Mucosa of descending colon (tissue), 3 donors: ENCODE measurements at regions not wholly inside any gene's neighbourhood (a gene's known extent, or its start where the extent isn't known, plus 50 kb on each side); places are given as distances from the start of the nearest gene placed in this dataset.

ENCODE experiments used
- ATAC-seq: fragments of 200-7000 bp; cut with Tn5 transposase; one replicate; pipeline ENCODE4 v1.9.1; 2020; ENCODE audit warnings: mild to moderate bottlenecking, moderate library complexity
- DNase-seq, 3 donors: peaks; one replicate each; pipeline ENCODE4 v3.0.0-alpha.2; 2020
- H3K36me3 ChIP-seq: fragments of 200-600 bp; one replicate; pipeline ENCODE4 v1.8.0; 2021; ENCODE audit warnings: low read depth, mild to moderate bottlenecking
- H3K4me1 ChIP-seq: fragments of 200-600 bp; one replicate; pipeline ENCODE4 v1.8.0; 2021; ENCODE audit warnings: low read depth, mild to moderate bottlenecking
- H3K4me3 ChIP-seq: fragments of 200-600 bp; one replicate; pipeline ENCODE4 v1.8.0; 2021; ENCODE audit warnings: mild to moderate bottlenecking
- H3K9me3 ChIP-seq: fragments of 200-600 bp; one replicate; pipeline ENCODE4 v1.8.0; 2021; ENCODE audit warnings: mild to moderate bottlenecking
- CTCF ChIP-seq: fragments of 200-600 bp; IDR thresholded peaks from one replicate; pipeline ENCODE4 v1.8.0; 2022; ENCODE audit warnings: antibody characterized with exemption, mild to moderate bottlenecking
- intact Hi-C, 2 donors: fragments of 100-400 bp; cut with DNase I in 1 of 2; cut with micrococcal nuclease in 1 of 2; formaldehyde crosslinking; loops; one replicate each; pipeline versions ENCODE4 v1.11.0 to v1.11.1; 2022; cut with DNase I, micrococcal nuclease
- donor health status: DM: no; HTN: no; CAD: no; lungs with moderate emphysema.
- donor health status: DM: no; HTN: no; CAD: no.
- donor health status: DM: no; HTN: yes; CAD: no.

- Histone ChIP-seq H3K36me3 (no peaks in the 10 kb centered on the region), H3K4me1 (no peaks in the 10 kb centered on the region), H3K4me3 (no peak overlapping the region), H3K9me3 (no peaks in the 10 kb centered on the region)
- no peak for TF ChIP-seq CTCF
- intact Hi-C loops, result no loop called here
- DNase-seq (no peak), ATAC-seq (no peak)
Observed at GRCh38 chr16:6517020-6517720, 815.5 kb upstream of the RBFOX1 start.

- Histone ChIP-seq H3K9me3 (no peaks in the 10 kb centered on the region), H3K4me3 (no peak overlapping the region), H3K4me1 (no peaks in the 10 kb centered on the region), H3K36me3 (no peaks in the 10 kb centered on the region)
- DNase-seq, result no peak
- no peak for ATAC-seq
- TF ChIP-seq CTCF, result no peak
- intact Hi-C loops, result no loop called here
Observed at GRCh38 chr16:6512512-6512911, 820.1 kb upstream of the RBFOX1 start.

- Histone ChIP-seq H3K4me3 (no peak overlapping the region), H3K9me3 (no peaks in the 10 kb centered on the region), H3K36me3 (no peaks in the 10 kb centered on the region), H3K4me1 (no peaks in the 10 kb centered on the region)
- DNase-seq (no peak), ATAC-seq (no peak)
- TF ChIP-seq CTCF, result no peak
- intact Hi-C loops, result no loop called here
Observed at GRCh38 chr16:6510261-6510660, 822.4 kb upstream of the RBFOX1 start.

- Histone ChIP-seq H3K4me3 (no peak overlapping the region), H3K9me3 (no peaks in the 10 kb centered on the region), H3K4me1 (no peaks in the 10 kb centered on the region), H3K36me3 (no peaks in the 10 kb centered on the region)
- no peak for ATAC-seq
- TF ChIP-seq CTCF, result no peak
- intact Hi-C loops, result no loop called here
- no peak for DNase-seq
Observed at GRCh38 chr16:6499413-6499812, 833.2 kb upstream of the RBFOX1 start.

- DNase-seq (no peak), ATAC-seq (no peak)
- Histone ChIP-seq H3K36me3 (no peaks in the 10 kb centered on the region), H3K4me3 (no peak overlapping the region), H3K4me1 (no peaks in the 10 kb centered on the region), H3K9me3 (no peaks in the 10 kb centered on the region)
- intact Hi-C loops, result no loop called here
- TF ChIP-seq CTCF, result no peak
Observed at GRCh38 chr16:6498858-6499257, 833.8 kb upstream of the RBFOX1 start.

GRCh38 chr16:6496996-6497395 is 835.6 kb upstream of the RBFOX1 start:
- Histone ChIP-seq H3K9me3 (no peaks in the 10 kb centered on the region), H3K4me1 (no peaks in the 10 kb centered on the region), H3K4me3 (no peak overlapping the region), H3K36me3 (no peaks in the 10 kb centered on the region)
- ATAC-seq, result no peak
- DNase-seq, result no peak
- intact Hi-C loops, result no loop called here
- TF ChIP-seq CTCF, result no peak
